ENCODE measurements at regions not wholly inside any gene's neighbourhood (a gene's known extent, or its start where the extent isn't known, plus 50 kb on each side); places are given as distances from the start of the nearest gene placed in this dataset.

GRCh38 chr11:27968461-27968860, 139.5 kb downstream of the KIF18A start:
- no peak for DNase-seq (ENCODE audit: low read depth)
- no peak for TF ChIP-seq CTCF (conservative IDR thresholded peaks at IDR 0.05; ENCODE audit: low read length)
- H3K4me3 ChIP-seq (ENCODE audit: low read length) = no peak overlapping the region

- H3K4me3 ChIP-seq (ENCODE audit: low read length) = no peak overlapping the region
- no peak for DNase-seq (ENCODE audit: low read depth)
- TF ChIP-seq CTCF (conservative IDR thresholded peaks at IDR 0.05; ENCODE audit: low read length) = no peak
Observed at GRCh38 chr11:27965559-27965958, 142.4 kb downstream of the KIF18A start.

GRCh38 chr11:27963370-27963769, 144.6 kb downstream of the KIF18A start:
- no peak overlapping the region for H3K4me3 ChIP-seq (ENCODE audit: low read length)
- no peak for DNase-seq (ENCODE audit: low read depth)
- no peak for TF ChIP-seq CTCF (conservative IDR thresholded peaks at IDR 0.05; ENCODE audit: low read length)

DNA sequence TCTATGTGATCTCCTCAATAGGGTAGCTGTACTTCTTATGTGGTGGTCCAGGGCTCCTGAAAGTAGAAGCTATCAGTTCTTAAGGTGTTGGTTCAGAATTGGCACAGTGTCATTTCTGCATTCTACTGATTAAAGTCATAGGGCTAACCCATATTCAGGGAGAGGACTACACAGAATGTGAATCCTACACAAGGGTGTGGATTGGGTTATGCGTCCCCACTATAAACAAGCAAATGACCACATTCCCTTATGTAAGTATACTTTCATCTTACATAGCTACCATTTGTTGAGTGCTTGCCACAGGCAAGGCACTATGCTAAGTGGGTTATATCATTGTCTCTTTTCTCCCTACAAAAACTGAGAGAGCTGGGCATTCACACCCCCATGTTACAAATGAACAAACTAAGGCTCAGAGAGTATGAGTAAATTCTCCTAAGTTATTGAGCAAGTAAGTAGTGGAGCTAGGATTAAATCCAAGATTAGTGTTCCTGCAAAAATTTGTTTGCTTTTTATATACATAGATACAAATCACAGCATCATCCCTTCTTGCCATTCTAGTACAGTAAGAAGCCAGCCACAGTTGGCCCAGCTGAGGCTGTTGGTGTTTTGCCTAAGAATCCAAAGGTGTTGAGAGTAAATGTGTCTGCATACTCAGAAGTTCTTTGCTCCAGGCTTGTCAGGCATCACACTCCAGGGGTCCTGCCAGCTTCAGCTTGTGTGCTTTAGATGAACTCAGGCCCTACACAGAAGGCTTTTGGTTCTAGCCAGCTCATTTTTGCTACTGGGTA, 157.8 kb downstream of the KIF18A start:
- DNase-seq (ENCODE audit: low read depth) = peak; percentile 47
- H3K4me3 ChIP-seq (ENCODE audit: low read length) = no peak overlapping the region
- no peak for TF ChIP-seq CTCF (conservative IDR thresholded peaks at IDR 0.05; ENCODE audit: low read length)

GRCh38 chr11:27945348-27945747, 162.6 kb downstream of the KIF18A start:
- TF ChIP-seq CTCF (conservative IDR thresholded peaks at IDR 0.05; ENCODE audit: low read length) = no peak
- no peak for DNase-seq (ENCODE audit: low read depth)
- H3K4me3 ChIP-seq (ENCODE audit: low read length) = no peak overlapping the region

DNA sequence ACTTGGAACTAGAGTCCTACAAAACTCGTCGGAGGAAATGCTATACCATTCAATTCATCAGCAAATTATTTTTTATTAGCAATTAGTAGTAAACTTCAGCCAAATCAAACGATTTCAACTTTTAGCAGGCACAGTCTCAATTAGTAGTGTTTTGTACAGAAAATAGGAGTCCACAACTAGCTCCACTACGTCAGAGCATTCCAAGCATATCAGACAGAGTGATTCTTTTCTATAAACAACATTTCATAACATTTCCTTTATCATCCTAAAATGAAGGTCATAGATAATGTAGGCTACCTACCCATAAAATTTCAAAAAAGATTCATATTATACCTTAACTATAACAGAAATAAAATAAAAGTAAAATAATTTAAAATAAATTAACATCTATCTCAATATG, 169.9 kb downstream of the KIF18A start:
- no peak overlapping the region for H3K4me3 ChIP-seq (ENCODE audit: low read length)
- no peak for DNase-seq (ENCODE audit: low read depth)
- no peak for TF ChIP-seq CTCF (conservative IDR thresholded peaks at IDR 0.05; ENCODE audit: low read length)

GRCh38 chr11:27934830-27935145, 173.2 kb downstream of the KIF18A start:
- peak overlapping the region; percentile 37 for H3K4me3 ChIP-seq (ENCODE audit: low read length)
- peak; percentile 97 for DNase-seq (ENCODE audit: low read depth)
- TF ChIP-seq CTCF (conservative IDR thresholded peaks at IDR 0.05; ENCODE audit: low read length) = no peak

Measured in AG10803 (cell line).